ENCODE measurements at regions not wholly inside any gene's neighbourhood (a gene's known extent, or its start where the extent isn't known, plus 50 kb on each side); places are given as distances from the start of the nearest gene placed in this dataset.

GRCh38 chr3:82423268-82424030 lies 662.0 kb upstream of the GBE1 start:
- Histone ChIP-seq H2AK5ac (ENCODE audit: low read length) (no peak overlapping the region), H3K4me3 (ENCODE audit: low read depth, low read length) (no peak overlapping the region), H3K79me1 (ENCODE audit: low read length) (no peaks in the 10 kb centered on the region), H2BK5ac (ENCODE audit: low read depth, low read length, poor library complexity) (no peak overlapping the region), H3K9ac (ENCODE audit: low read length) (no peak overlapping the region), H3K23ac (ENCODE audit: low read length) (no peak overlapping the region), H2BK12ac (ENCODE audit: low read length) (no peak overlapping the region), H3K9me3 (ENCODE audit: insufficient read depth, low read depth, low read length) (no peaks in the 10 kb centered on the region), H3K4ac (ENCODE audit: low read depth, low read length) (no peak overlapping the region), H3K18ac (ENCODE audit: low read length) (no peak overlapping the region), H3K14ac (ENCODE audit: low read length) (no peak overlapping the region), H3K36me3 (ENCODE audit: control insufficient read depth in 1 of 2, insufficient read depth in 2 of 2, low read length in 2 of 2) (no peaks in the 10 kb centered on the region), H4K12ac (ENCODE audit: low read depth, low read length) (no peak overlapping the region), H4K91ac (ENCODE audit: low read depth, low read length) (no peak overlapping the region), H3K79me2 (ENCODE audit: control insufficient read depth, insufficient read depth, low read length, poor library complexity) (no peaks in the 10 kb centered on the region), H3K27me3 (ENCODE audit: insufficient read depth, low read length) (no peaks in the 10 kb centered on the region), H3K4me1 (ENCODE audit: control insufficient read depth in 1 of 2, insufficient read depth in 2 of 2, low read length in 2 of 2) (no peaks in the 10 kb centered on the region), H2AFZ (ENCODE audit: insufficient read depth, low read length, poor library complexity) (no peak overlapping the region), H2BK120ac (ENCODE audit: insufficient read depth, low read length, poor library complexity) (no peak overlapping the region), H3K27ac (ENCODE audit: low read depth, low read length) (no peak overlapping the region), H4K8ac (ENCODE audit: low read depth, low read length) (no peak overlapping the region), H3K4me2 (ENCODE audit: low read length) (no peak overlapping the region)
- no peak for DNase-seq
- WGBS (ENCODE audit: extremely low coverage, insufficient coverage, insufficient read length), result no CpG with 5 or more reads among the region's 2 CpGs

- no CpG with 5 or more reads among the region's 1 CpG for WGBS (ENCODE audit: extremely low coverage, insufficient coverage, insufficient read length)
- H3K27ac ChIP-seq (ENCODE audit: low read depth, low read length), result no peak overlapping the region
- no peaks in the 10 kb centered on the region for H3K36me3 ChIP-seq (ENCODE audit: control insufficient read depth in 1 of 2, insufficient read depth in 2 of 2, low read length in 2 of 2)
Observed at GRCh38 chr3:82416830-82417229, 655.4 kb upstream of the GBE1 start.

GRCh38 chr3:82416349-82416748 lies 654.9 kb upstream of the GBE1 start:
- Histone ChIP-seq H3K23ac (ENCODE audit: low read length) (no peak overlapping the region), H2BK12ac (ENCODE audit: low read length) (no peak overlapping the region), H4K12ac (ENCODE audit: low read depth, low read length) (no peak overlapping the region), H4K91ac (ENCODE audit: low read depth, low read length) (no peak overlapping the region), H3K4me2 (ENCODE audit: low read length) (no peak overlapping the region), H3K4me1 (ENCODE audit: control insufficient read depth in 1 of 2, insufficient read depth in 2 of 2, low read length in 2 of 2) (no peaks in the 10 kb centered on the region), H2BK120ac (ENCODE audit: insufficient read depth, low read length, poor library complexity) (no peak overlapping the region), H3K79me2 (ENCODE audit: control insufficient read depth, insufficient read depth, low read length, poor library complexity) (no peaks in the 10 kb centered on the region), H3K27ac (ENCODE audit: low read depth, low read length) (no peak overlapping the region), H2AK5ac (ENCODE audit: low read length) (no peak overlapping the region), H2BK5ac (ENCODE audit: low read depth, low read length, poor library complexity) (no peak overlapping the region), H3K4ac (ENCODE audit: low read depth, low read length) (no peak overlapping the region), H4K8ac (ENCODE audit: low read depth, low read length) (no peak overlapping the region), H3K36me3 (ENCODE audit: control insufficient read depth in 1 of 2, insufficient read depth in 2 of 2, low read length in 2 of 2) (no peaks in the 10 kb centered on the region), H2AFZ (ENCODE audit: insufficient read depth, low read length, poor library complexity) (no peak overlapping the region), H3K14ac (ENCODE audit: low read length) (no peak overlapping the region), H3K9me3 (ENCODE audit: insufficient read depth, low read depth, low read length) (no peaks in the 10 kb centered on the region), H3K4me3 (ENCODE audit: low read depth, low read length) (no peak overlapping the region), H3K79me1 (ENCODE audit: low read length) (no peaks in the 10 kb centered on the region), H3K9ac (ENCODE audit: low read length) (no peak overlapping the region), H3K18ac (ENCODE audit: low read length) (no peak overlapping the region), H3K27me3 (ENCODE audit: insufficient read depth, low read length) (no peaks in the 10 kb centered on the region)
- no CpG with 5 or more reads among the region's 1 CpG for WGBS (ENCODE audit: extremely low coverage, insufficient coverage, insufficient read length)
- DNase-seq, result no peak

More at GRCh38 chr3:82416830-82417229, 655.4 kb upstream of the GBE1 start:
- Histone ChIP-seq H4K12ac (ENCODE audit: low read depth, low read length) (no peak overlapping the region), H3K27me3 (ENCODE audit: insufficient read depth, low read length) (no peaks in the 10 kb centered on the region), H3K9ac (ENCODE audit: low read length) (no peak overlapping the region), H3K4me2 (ENCODE audit: low read length) (no peak overlapping the region), H4K91ac (ENCODE audit: low read depth, low read length) (no peak overlapping the region), H2BK120ac (ENCODE audit: insufficient read depth, low read length, poor library complexity) (no peak overlapping the region), H2AK5ac (ENCODE audit: low read length) (no peak overlapping the region), H2BK12ac (ENCODE audit: low read length) (no peak overlapping the region), H3K79me2 (ENCODE audit: control insufficient read depth, insufficient read depth, low read length, poor library complexity) (no peaks in the 10 kb centered on the region), H3K14ac (ENCODE audit: low read length) (no peak overlapping the region), H4K8ac (ENCODE audit: low read depth, low read length) (no peak overlapping the region), H3K79me1 (ENCODE audit: low read length) (no peaks in the 10 kb centered on the region), H3K18ac (ENCODE audit: low read length) (no peak overlapping the region), H3K4me3 (ENCODE audit: low read depth, low read length) (no peak overlapping the region), H3K9me3 (ENCODE audit: insufficient read depth, low read depth, low read length) (no peaks in the 10 kb centered on the region), H2BK5ac (ENCODE audit: low read depth, low read length, poor library complexity) (no peak overlapping the region), H2AFZ (ENCODE audit: insufficient read depth, low read length, poor library complexity) (no peak overlapping the region), H3K4me1 (ENCODE audit: control insufficient read depth in 1 of 2, insufficient read depth in 2 of 2, low read length in 2 of 2) (no peaks in the 10 kb centered on the region), H3K23ac (ENCODE audit: low read length) (no peak overlapping the region), H3K4ac (ENCODE audit: low read depth, low read length) (no peak overlapping the region)
- no peak for DNase-seq

GRCh38 chr3:82413171-82413570 lies 651.7 kb upstream of the GBE1 start:
- Histone ChIP-seq H3K79me2 (ENCODE audit: control insufficient read depth, insufficient read depth, low read length, poor library complexity) (no peaks in the 10 kb centered on the region), H3K18ac (ENCODE audit: low read length) (no peak overlapping the region), H3K36me3 (ENCODE audit: control insufficient read depth in 1 of 2, insufficient read depth in 2 of 2, low read length in 2 of 2) (no peaks in the 10 kb centered on the region), H3K4ac (ENCODE audit: low read depth, low read length) (no peak overlapping the region), H3K23ac (ENCODE audit: low read length) (no peak overlapping the region), H3K9ac (ENCODE audit: low read length) (no peak overlapping the region), H2AFZ (ENCODE audit: insufficient read depth, low read length, poor library complexity) (no peak overlapping the region), H2AK5ac (ENCODE audit: low read length) (no peak overlapping the region), H3K27me3 (ENCODE audit: insufficient read depth, low read length) (no peaks in the 10 kb centered on the region), H2BK12ac (ENCODE audit: low read length) (no peak overlapping the region), H2BK5ac (ENCODE audit: low read depth, low read length, poor library complexity) (no peak overlapping the region), H4K8ac (ENCODE audit: low read depth, low read length) (no peak overlapping the region), H3K79me1 (ENCODE audit: low read length) (no peaks in the 10 kb centered on the region), H4K12ac (ENCODE audit: low read depth, low read length) (no peak overlapping the region), H3K4me1 (ENCODE audit: control insufficient read depth in 1 of 2, insufficient read depth in 2 of 2, low read length in 2 of 2) (no peaks in the 10 kb centered on the region), H3K4me2 (ENCODE audit: low read length) (no peak overlapping the region), H3K27ac (ENCODE audit: low read depth, low read length) (no peak overlapping the region), H3K14ac (ENCODE audit: low read length) (no peak overlapping the region), H3K4me3 (ENCODE audit: low read depth, low read length) (no peak overlapping the region), H2BK120ac (ENCODE audit: insufficient read depth, low read length, poor library complexity) (no peak overlapping the region), H3K9me3 (ENCODE audit: insufficient read depth, low read depth, low read length) (no peaks in the 10 kb centered on the region), H4K91ac (ENCODE audit: low read depth, low read length) (no peak overlapping the region)
- WGBS (ENCODE audit: extremely low coverage, insufficient coverage, insufficient read length), result no CpG with 5 or more reads among the region's 2 CpGs
- no peak for DNase-seq

Measured in trophoblast cell (in vitro differentiated cells and primary cell).